ENCODE measurements at regions not wholly inside any gene's neighbourhood (a gene's known extent, or its start where the extent isn't known, plus 50 kb on each side); places are given as distances from the start of the nearest gene placed in this dataset.
"Not testable (repeated sequence)": the region's sequence is repeated elsewhere in the genome, so short reads cannot be mapped to it uniquely, and the experiment has no call there.

DNA sequence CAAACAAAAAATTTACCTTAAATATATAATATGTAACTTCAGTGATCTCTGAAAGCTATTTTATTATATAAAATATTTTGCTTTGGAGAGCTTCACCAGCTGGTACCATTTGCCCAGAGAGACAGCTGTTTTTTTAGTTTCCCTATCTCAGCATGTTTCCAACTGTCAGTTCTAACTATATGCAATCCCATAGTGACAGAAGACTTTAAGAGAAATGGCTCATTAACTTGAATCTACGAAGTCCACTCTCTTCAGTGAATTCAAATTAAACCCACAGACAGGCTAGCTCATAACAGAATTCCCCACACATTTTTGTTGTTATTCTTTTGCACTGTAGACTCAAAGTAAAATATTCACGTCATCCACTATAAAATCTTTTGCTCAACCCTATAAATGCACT is 251.8 kb upstream of the POU5F2 start:
- H3K9me3 ChIP-seq (ENCODE audit: insufficient read depth, low read length) = no peaks in the 10 kb centered on the region
- peaks cover 4% of the 10 kb centered on the region for H3K4me1 ChIP-seq (ENCODE audit: low read length)
- TF ChIP-seq, protein P1, sequence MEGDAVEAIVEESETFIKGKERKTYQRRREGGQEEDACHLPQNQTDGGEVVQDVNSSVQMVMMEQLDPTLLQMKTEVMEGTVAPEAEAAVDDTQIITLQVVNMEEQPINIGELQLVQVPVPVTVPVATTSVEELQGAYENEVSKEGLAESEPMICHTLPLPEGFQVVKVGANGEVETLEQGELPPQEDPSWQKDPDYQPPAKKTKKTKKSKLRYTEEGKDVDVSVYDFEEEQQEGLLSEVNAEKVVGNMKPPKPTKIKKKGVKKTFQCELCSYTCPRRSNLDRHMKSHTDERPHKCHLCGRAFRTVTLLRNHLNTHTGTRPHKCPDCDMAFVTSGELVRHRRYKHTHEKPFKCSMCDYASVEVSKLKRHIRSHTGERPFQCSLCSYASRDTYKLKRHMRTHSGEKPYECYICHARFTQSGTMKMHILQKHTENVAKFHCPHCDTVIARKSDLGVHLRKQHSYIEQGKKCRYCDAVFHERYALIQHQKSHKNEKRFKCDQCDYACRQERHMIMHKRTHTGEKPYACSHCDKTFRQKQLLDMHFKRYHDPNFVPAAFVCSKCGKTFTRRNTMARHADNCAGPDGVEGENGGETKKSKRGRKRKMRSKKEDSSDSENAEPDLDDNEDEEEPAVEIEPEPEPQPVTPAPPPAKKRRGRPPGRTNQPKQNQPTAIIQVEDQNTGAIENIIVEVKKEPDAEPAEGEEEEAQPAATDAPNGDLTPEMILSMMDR (IDR thresholded peaks at IDR 0.05; ENCODE audit: low read depth, low read length) = no peak
- no peak for TF ChIP-seq EZH2phosphoT487 (IDR thresholded peaks at IDR 0.05; ENCODE audit: low read depth)
- H3K9ac ChIP-seq (ENCODE audit: low read length) = no peak overlapping the region
- no peak overlapping the region for H3K4me3 ChIP-seq (ENCODE audit: low read length)
- H4K20me1 ChIP-seq (ENCODE audit: insufficient read depth, low read length) = no peaks in the 10 kb centered on the region
- no peak overlapping the region for H3K27ac ChIP-seq (ENCODE audit: low read length)
- no peaks in the 10 kb centered on the region for H3K79me2 ChIP-seq (ENCODE audit: low read length)
- no peaks in the 10 kb centered on the region for H3K27me3 ChIP-seq (ENCODE audit: low read depth, low read length)
- no peak overlapping the region for H2AFZ ChIP-seq (ENCODE audit: low read depth, low read length)
- no peaks in the 10 kb centered on the region for H3K36me3 ChIP-seq (replicated peaks; ENCODE audit: low read depth, low read length)
- H3K4me2 ChIP-seq (ENCODE audit: low read length) = no peak overlapping the region

DNA sequence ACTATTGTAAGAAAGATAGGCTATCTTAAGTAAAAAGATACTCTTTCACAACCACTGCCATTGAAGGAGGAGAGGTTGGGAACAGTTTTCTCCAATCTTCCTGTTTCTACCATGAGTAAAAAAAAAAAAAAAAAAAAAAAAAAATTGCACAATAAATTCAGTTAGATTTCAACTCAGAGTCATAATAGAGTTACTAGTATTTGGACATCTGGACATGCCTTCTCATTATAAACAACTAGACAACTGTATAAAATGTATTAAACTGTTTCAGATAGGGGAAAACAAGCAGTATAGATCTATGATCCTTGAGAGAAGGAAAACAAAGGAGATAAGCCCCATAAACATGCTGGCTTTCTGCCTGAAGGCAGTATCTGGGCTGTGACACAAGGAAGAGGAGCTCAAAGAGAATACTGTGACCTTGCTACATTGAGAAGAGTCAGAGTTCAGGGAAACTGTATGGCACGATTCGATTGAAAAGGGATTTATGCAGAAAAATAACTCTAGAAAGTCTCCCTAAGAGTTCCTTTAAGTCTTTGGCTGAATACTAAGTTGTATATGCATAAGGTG is 249.2 kb upstream of the POU5F2 start:
- TF ChIP-seq, protein P1 (IDR thresholded peaks at IDR 0.05; ENCODE audit: low read depth, low read length) = no peak
- no peak for TF ChIP-seq EZH2phosphoT487 (IDR thresholded peaks at IDR 0.05; ENCODE audit: low read depth)
- Histone ChIP-seq H3K4me3 (ENCODE audit: low read length) (no peak overlapping the region), H3K9me3 (ENCODE audit: insufficient read depth, low read length) (no peaks in the 10 kb centered on the region), H3K4me2 (ENCODE audit: low read length) (no peak overlapping the region), H3K36me3 (replicated peaks; ENCODE audit: low read depth, low read length) (no peaks in the 10 kb centered on the region), H3K27me3 (ENCODE audit: low read depth, low read length) (no peaks in the 10 kb centered on the region), H3K9ac (ENCODE audit: low read length) (no peak overlapping the region), H4K20me1 (ENCODE audit: insufficient read depth, low read length) (no peaks in the 10 kb centered on the region), H2AFZ (ENCODE audit: low read depth, low read length) (no peak overlapping the region), H3K27ac (ENCODE audit: low read length) (no peak overlapping the region), H3K4me1 (ENCODE audit: low read length) (peaks cover 4% of the 10 kb centered on the region), H3K79me2 (ENCODE audit: low read length) (no peaks in the 10 kb centered on the region)

DNA sequence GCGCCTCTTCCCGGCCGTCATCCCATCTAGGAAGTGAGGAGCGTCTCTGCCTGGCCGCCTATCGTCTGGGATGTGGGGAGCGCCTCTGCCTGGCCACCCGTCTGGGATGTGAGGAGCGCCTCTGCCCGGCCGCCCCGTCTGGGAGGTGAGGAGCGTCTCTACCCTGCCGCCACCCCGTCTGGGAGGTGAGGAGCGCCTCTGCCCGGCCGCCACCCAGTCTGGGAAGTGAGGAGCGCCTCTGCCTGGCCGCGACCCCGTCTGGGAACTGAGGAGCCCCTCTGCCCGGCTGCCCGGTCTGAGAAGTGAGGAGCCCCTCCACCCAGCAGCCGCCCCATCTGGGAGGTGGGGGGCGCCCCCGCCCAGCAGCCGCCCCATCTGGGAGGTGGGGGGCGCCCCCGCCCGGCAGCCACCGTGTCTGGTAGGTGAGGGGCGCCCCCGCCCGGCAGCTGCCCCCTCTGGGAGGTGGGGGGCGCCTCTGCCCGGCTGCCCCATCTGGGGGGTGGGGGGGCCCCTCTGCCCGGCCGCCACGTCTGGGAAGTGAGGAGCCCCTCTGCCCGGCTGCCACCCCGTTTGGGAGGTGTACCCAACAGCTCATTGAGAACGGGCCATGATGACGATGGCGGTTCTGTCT is 244.7 kb upstream of the POU5F2 start:
- H3K27ac ChIP-seq (ENCODE audit: low read length); H3K36me3 ChIP-seq (replicated peaks; ENCODE audit: low read depth, low read length); H3K27me3 ChIP-seq (ENCODE audit: low read depth, low read length); H3K9me3 ChIP-seq (ENCODE audit: insufficient read depth, low read length); H3K79me2 ChIP-seq (ENCODE audit: low read length); H3K4me2 ChIP-seq (ENCODE audit: low read length); H3K4me1 ChIP-seq (ENCODE audit: low read length); H4K20me1 ChIP-seq (ENCODE audit: insufficient read depth, low read length); H3K9ac ChIP-seq (ENCODE audit: low read length); H3K4me3 ChIP-seq (ENCODE audit: low read length); H2AFZ ChIP-seq (ENCODE audit: low read depth, low read length): not testable (repeated sequence)

DNA sequence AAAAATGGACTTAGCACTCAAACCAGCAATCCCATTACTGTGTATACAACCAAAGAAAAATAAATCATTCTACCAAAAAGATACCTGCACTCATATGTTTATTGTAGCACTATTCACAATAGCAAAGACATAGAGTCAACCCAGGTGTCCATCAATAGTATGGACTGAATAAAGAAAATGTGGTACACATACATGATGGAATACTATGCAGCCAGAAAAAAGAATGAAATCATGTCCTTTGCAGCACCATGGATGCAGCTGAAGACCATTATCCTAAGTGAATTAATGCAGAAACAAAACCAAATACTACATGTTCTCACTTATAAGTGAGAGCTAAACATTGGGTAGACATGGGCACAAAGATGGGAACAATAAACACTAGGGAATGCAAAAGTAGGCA is 236.8 kb upstream of the POU5F2 start:
- Histone ChIP-seq H3K27ac (ENCODE audit: low read length) (no peak overlapping the region), H4K20me1 (ENCODE audit: insufficient read depth, low read length) (no peaks in the 10 kb centered on the region), H3K4me3 (ENCODE audit: low read length) (no peak overlapping the region), H3K4me2 (ENCODE audit: low read length) (no peak overlapping the region), H3K27me3 (ENCODE audit: low read depth, low read length) (no peaks in the 10 kb centered on the region), H3K36me3 (replicated peaks; ENCODE audit: low read depth, low read length) (no peaks in the 10 kb centered on the region), H3K9ac (ENCODE audit: low read length) (no peak overlapping the region), H3K9me3 (ENCODE audit: insufficient read depth, low read length) (no peaks in the 10 kb centered on the region), H2AFZ (ENCODE audit: low read depth, low read length) (no peak overlapping the region), H3K79me2 (ENCODE audit: low read length) (no peaks in the 10 kb centered on the region), H3K4me1 (ENCODE audit: low read length) (no peaks in the 10 kb centered on the region)
- TF ChIP-seq, protein P1 (IDR thresholded peaks at IDR 0.05; ENCODE audit: low read depth, low read length) = no peak
- TF ChIP-seq EZH2phosphoT487 (IDR thresholded peaks at IDR 0.05; ENCODE audit: low read depth) = no peak
